PC-3 (cell line): ENCODE measurements at regions not wholly inside any gene's neighbourhood (a gene's known extent, or its start where the extent isn't known, plus 50 kb on each side); places are given as distances from the start of the nearest gene placed in this dataset.

Experiments
- CTCF ChIP-seq: fragments of 300-600 bp; sonication (generic); conservative IDR thresholded peaks from 2 replicates; pipeline ENCODE4 v1.5.1; 2017; ENCODE audit warnings: antibody characterized with exemption, low read depth, mild to moderate bottlenecking, low read length
- EZH2 ChIP-seq: fragments of 300-600 bp; sonication (generic); IDR thresholded peaks from one replicate; pipeline ENCODE4 v1.6.1; 2017; ENCODE audit warnings: antibody characterized with exemption, mild to moderate bottlenecking, low read length; ENCODE audit not compliant: unreplicated experiment

- TF ChIP-seq CTCF, result no peak
- TF ChIP-seq EZH2, result no peak
Measured at GRCh38 chr4:15186806-15187205, 184.5 kb downstream of the CPEB2 start.
